Thyroid gland (tissue), 4 donors: ENCODE measurements at regions not wholly inside any gene's neighbourhood (a gene's known extent, or its start where the extent isn't known, plus 50 kb on each side); places are given as distances from the start of the nearest gene placed in this dataset.

Experiments used
- POLR2A ChIP-seq, 2 donors: fragments of 450-650 bp; IDR thresholded peaks; one replicate each; pipeline ENCODE4 v1.6.1; 2017; ENCODE audit warnings: antibody characterized with exemption in 2 of 2, mild to moderate bottlenecking in 2 of 2, moderate library complexity in 1 of 2
- TF ChIP-seq, protein P1 (sequence below), 6 experiments: fragments of 200-600 bp in 3 of 6; fragments of 450-650 bp in 3 of 6; sonication (generic) in 3 of 6; IDR thresholded peaks; one replicate each; pipeline ENCODE4 v1.5.1; 2016 to 2019; ENCODE audit warnings: antibody characterized with exemption in 6 of 6, mild to moderate bottlenecking in 2 of 6, inconsistent platforms in 1 of 6, moderate library complexity in 1 of 6

DNA sequence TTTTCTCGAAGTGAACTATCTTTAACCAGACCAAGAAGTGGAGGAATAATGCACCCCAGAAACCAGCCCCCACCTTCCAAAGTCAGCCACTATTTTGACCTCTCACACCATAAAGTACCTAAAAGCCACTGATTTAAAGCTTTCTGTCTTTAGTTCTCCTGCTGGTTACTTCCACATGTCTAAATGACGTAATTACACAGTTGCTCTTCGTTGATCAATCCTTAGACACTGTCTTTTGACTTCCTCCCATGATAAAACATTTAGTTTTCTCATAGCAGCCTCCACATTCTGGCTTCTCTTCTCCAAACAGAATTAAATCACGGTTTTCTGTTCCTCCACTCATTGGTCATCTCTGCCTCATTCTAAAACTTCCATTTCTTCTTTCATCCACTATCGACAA, 294.4 kb upstream of the N4BP1 start:
- TF ChIP-seq, protein P1, sequence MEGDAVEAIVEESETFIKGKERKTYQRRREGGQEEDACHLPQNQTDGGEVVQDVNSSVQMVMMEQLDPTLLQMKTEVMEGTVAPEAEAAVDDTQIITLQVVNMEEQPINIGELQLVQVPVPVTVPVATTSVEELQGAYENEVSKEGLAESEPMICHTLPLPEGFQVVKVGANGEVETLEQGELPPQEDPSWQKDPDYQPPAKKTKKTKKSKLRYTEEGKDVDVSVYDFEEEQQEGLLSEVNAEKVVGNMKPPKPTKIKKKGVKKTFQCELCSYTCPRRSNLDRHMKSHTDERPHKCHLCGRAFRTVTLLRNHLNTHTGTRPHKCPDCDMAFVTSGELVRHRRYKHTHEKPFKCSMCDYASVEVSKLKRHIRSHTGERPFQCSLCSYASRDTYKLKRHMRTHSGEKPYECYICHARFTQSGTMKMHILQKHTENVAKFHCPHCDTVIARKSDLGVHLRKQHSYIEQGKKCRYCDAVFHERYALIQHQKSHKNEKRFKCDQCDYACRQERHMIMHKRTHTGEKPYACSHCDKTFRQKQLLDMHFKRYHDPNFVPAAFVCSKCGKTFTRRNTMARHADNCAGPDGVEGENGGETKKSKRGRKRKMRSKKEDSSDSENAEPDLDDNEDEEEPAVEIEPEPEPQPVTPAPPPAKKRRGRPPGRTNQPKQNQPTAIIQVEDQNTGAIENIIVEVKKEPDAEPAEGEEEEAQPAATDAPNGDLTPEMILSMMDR (IDR thresholded peaks at IDR 0.05) = no peak
- TF ChIP-seq POLR2A (IDR thresholded peaks at IDR 0.05) = no peak
